ENCODE measurements at regions not wholly inside any gene's neighbourhood (a gene's known extent, or its start where the extent isn't known, plus 50 kb on each side); places are given as distances from the start of the nearest gene placed in this dataset.

DNA sequence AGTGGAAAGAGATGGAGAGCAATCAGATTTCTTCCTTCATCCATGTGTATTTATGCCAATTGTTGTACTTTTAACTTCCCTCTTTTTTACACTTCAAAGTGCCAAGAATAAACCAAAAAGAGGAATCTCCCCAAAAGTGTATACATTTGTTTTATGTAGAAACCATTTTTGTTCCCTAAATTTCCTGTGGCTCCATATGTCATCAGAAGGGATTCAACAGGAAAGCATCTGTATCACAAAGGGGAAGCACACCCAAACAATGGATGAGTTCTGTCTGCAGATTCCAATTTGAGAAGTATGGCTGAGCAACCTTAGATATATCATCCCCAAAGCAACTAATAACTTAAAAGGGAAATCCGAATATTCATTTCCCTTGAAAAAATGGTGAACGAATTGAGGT lies 275.0 kb downstream of the MREG start:
- TF ChIP-seq POLR2A (IDR thresholded peaks at IDR 0.05) (no peak), CTCF (IDR thresholded peaks at IDR 0.05) (no peak)
